Lower leg skin (tissue), 4 donors: ENCODE measurements at regions not wholly inside any gene's neighbourhood (a gene's known extent, or its start where the extent isn't known, plus 50 kb on each side); places are given as distances from the start of the nearest gene placed in this dataset.

Experiments used
- DNase-seq, 2 donors: peaks; one replicate each; pipeline ENCODE4 v3.0.0-alpha.2; 2019; ENCODE audit warnings: low spot score in 2 of 2
- H3K4me3 ChIP-seq: fragments of 200-600 bp; sonication (generic); 2 replicates; pipeline ENCODE4 v1.5.1; 2017; ENCODE audit warnings: mild to moderate bottlenecking, low read depth; ENCODE audit not compliant: poor library complexity, severe bottlenecking
- CTCF ChIP-seq, 3 donors: fragments of 450-650 bp; IDR thresholded peaks; one replicate each; pipeline ENCODE4 v1.5.1; 2016; ENCODE audit warnings: antibody characterized with exemption in 3 of 3, mild to moderate bottlenecking in 3 of 3, moderate library complexity in 2 of 3
- POLR2A ChIP-seq, 2 donors: fragments of 450-650 bp; IDR thresholded peaks; one replicate each; pipeline ENCODE4 v1.6.1; 2016 to 2017; ENCODE audit warnings: antibody characterized with exemption in 2 of 2, mild to moderate bottlenecking in 1 of 2, moderate library complexity in 1 of 2
- WGBS, 2 donors: methylation state at CpG; one replicate each; pipeline ENCODE4 v1.1.5; 2018; 5-methylcytosine and 5-hydroxymethylcytosine counted together
- intact Hi-C: fragments of 100-400 bp; cut with DNase I; formaldehyde crosslinking; loops from one replicate; pipeline ENCODE4 v1.15.0; 2023; ENCODE audit warnings: low total_unique reads

DNA sequence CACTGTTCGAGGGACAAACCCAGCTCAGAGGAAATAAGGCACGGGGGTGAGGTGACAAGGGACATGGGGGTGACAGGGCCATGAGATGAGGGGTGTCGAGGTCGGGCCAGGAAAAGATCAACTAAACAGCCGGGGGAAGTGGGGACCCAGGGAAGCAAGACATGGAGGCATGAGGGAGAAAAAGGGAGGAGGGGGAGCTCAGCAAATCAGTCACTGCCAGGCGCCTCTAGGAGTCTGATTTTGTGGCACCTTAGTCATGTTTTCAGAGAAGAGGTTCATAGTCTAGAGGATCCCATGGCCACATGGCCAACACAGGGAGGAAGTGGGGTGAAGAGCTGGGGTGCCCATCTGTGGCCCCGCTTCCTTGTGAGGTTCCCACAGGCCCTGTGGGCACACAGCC, 814.5 kb downstream of the KCNJ18 start:
- no peak for TF ChIP-seq CTCF (IDR thresholded peaks at IDR 0.05)
- no peak for TF ChIP-seq POLR2A (IDR thresholded peaks at IDR 0.05)
- intact Hi-C loops = no loop called here
- WGBS, 2 donors = 82 to 83% methylated on average over 7 of the region's 7 CpGs
- H3K4me3 ChIP-seq = no peak overlapping the region
- peak in 1 of 2 donors; percentile 57 for DNase-seq

- TF ChIP-seq POLR2A (IDR thresholded peaks at IDR 0.05) (no peak), CTCF (IDR thresholded peaks at IDR 0.05) (no peak)
- DNase-seq = peak in 1 of 2 donors; percentile 18
- 50 to 58% methylated on average over 5 of the region's 5 CpGs for WGBS, 2 donors
- intact Hi-C loops = no loop called here
- no peak overlapping the region for H3K4me3 ChIP-seq
Measured at GRCh38 chr17:22507823-22508222, 815.5 kb downstream of the KCNJ18 start.

GRCh38 chr17:22510504-22510903, 818.2 kb downstream of the KCNJ18 start:
- intact Hi-C loops = no loop called here
- 56 to 63% methylated on average over 7 of the region's 7 CpGs for WGBS, 2 donors

DNA sequence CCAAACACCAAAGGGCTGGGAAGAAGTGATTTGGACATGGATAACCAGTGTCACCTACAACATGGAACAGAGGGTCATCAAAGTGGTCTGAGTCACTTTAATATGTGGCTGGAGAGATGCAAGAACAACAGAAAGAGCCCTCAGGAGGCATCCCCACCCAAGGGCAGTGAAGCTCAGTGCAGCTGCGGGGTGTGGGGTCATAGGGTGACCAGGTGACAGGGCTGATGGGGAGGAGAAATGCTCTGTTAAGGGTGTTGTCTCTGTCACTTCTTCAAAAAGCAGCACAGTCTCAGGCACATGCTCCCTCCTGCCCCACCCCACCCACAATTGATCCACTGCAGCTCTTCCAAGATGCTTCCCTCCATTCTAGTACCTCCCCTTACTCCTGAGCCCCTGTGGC, 819.1 kb downstream of the KCNJ18 start:
- TF ChIP-seq CTCF (IDR thresholded peaks at IDR 0.05) (no peak), POLR2A (IDR thresholded peaks at IDR 0.05) (no peak)
- peak in 1 of 2 donors; percentile 26 for DNase-seq
- WGBS, 2 donors = 69 to 79% methylated on average over 1 of the region's 1 CpG
- intact Hi-C loops = no loop called here
- H3K4me3 ChIP-seq = no peak overlapping the region

More at GRCh38 chr17:22510504-22510903, 818.2 kb downstream of the KCNJ18 start:
- no peak for DNase-seq
- no peak for TF ChIP-seq CTCF (IDR thresholded peaks at IDR 0.05)
- TF ChIP-seq POLR2A (IDR thresholded peaks at IDR 0.05) = no peak
- no peak overlapping the region for H3K4me3 ChIP-seq

GRCh38 chr17:22512057-22512456, 819.7 kb downstream of the KCNJ18 start:
- TF ChIP-seq CTCF (IDR thresholded peaks at IDR 0.05) (no peak), POLR2A (IDR thresholded peaks at IDR 0.05) (no peak)
- WGBS, 2 donors = 56 to 62% methylated on average over 3 of the region's 3 CpGs
- H3K4me3 ChIP-seq = no peak overlapping the region
- peak in 1 of 2 donors; percentile 50 for DNase-seq
- intact Hi-C loops = no loop called here

DNA sequence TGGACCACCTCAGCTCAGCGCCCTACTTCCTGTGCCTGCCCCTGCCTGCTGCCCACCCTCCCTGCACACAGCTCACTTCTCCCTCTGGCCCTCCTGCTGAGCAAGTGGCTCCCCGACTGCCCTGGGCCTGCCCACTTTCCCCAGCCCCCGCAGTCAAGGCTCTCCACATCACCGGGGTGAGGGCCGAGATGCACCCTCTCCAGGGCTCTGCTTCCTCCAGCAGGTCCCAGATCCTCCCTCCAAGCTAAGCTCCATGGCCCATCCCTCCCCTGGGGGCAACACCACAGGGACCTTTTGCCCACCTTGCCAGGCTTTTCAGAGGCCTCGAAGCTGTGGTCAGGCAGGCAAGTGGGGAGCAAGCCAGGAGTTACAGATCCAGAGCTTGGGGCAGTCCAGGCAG, 820.2 kb downstream of the KCNJ18 start:
- intact Hi-C loops = no loop called here
- WGBS, 2 donors = 90 to 92% methylated on average over 5 to 6 of the region's 6 CpGs
- H3K4me3 ChIP-seq = no peak overlapping the region
- DNase-seq = peak in 1 of 2 donors; percentile 57
- TF ChIP-seq CTCF (IDR thresholded peaks at IDR 0.05) (no peak), POLR2A (IDR thresholded peaks at IDR 0.05) (no peak)
